Keratinocyte (primary cell): ENCODE measurements at regions not wholly inside any gene's neighbourhood (a gene's known extent, or its start where the extent isn't known, plus 50 kb on each side); places are given as distances from the start of the nearest gene placed in this dataset.

Experiments used
- DNase-seq: peaks from one replicate; pipeline ENCODE4 v3.0.0-alpha.2; 2011; ENCODE audit warnings: low read depth, missing footprints, low spot score
- FAIRE-seq: peaks from 2 replicates; lab custom pipeline; 2011; peaks lifted over from hg19 to GRCh38; lab: Jason Lieb, UNC
- H2AFZ ChIP-seq: 2 replicates; pipeline ENCODE4 v1.6.0; 2012; ENCODE audit warnings: low read length, control low read depth, inconsistent platforms; ENCODE audit not compliant: control insufficient read depth
- H3K27ac ChIP-seq: 2 replicates; pipeline ENCODE4 v1.5.1; 2011; ENCODE audit warnings: low read length; ENCODE audit not compliant: control insufficient read depth, insufficient read depth
- H3K27me3 ChIP-seq: 3 replicates; pipeline ENCODE4 v1.6.0; 2011; ENCODE audit warnings: low read length; ENCODE audit not compliant: control insufficient read depth, insufficient read depth; ENCODE audit errors: extremely low read depth
- H3K36me3 ChIP-seq, 2 experiments: 2 replicates in 1 of 2; 3 replicates in 1 of 2; pipeline ENCODE4 v1.5.1; 2011; ENCODE audit warnings: low read length in 2 of 2, mild to moderate bottlenecking in 1 of 2; ENCODE audit not compliant: control insufficient read depth in 2 of 2, insufficient read depth in 2 of 2; ENCODE audit errors: extremely low read depth in 1 of 2
- H3K4me1 ChIP-seq: 3 replicates; pipeline ENCODE4 v1.5.1; 2011; ENCODE audit warnings: low read length; ENCODE audit not compliant: control insufficient read depth, insufficient read depth; ENCODE audit errors: extremely low read depth
- H3K4me2 ChIP-seq: 3 replicates; pipeline ENCODE4 v1.6.0; 2011; ENCODE audit warnings: low read depth, low read length; ENCODE audit not compliant: control insufficient read depth, insufficient read depth; ENCODE audit errors: extremely low read depth
- H3K4me3 ChIP-seq, 3 experiments: fragments of 200-600 bp in 1 of 3; sonication (generic) in 1 of 3; 2 replicates in 2 of 3; 3 replicates in 1 of 3; pipeline ENCODE4 v1.5.1; 2011 to 2016; ENCODE audit warnings: low read length in 3 of 3, mild to moderate bottlenecking in 3 of 3, control low read depth in 2 of 3, inconsistent platforms in 1 of 3, low read depth in 1 of 3, mixed read lengths in 1 of 3, mixed run types in 1 of 3, moderate library complexity in 1 of 3; ENCODE audit not compliant: control insufficient read depth in 2 of 3, insufficient read depth in 2 of 3; ENCODE audit errors: extremely low read depth in 1 of 3
- H3K79me2 ChIP-seq: 2 replicates; pipeline ENCODE4 v1.6.0; 2012; ENCODE audit warnings: low read length; ENCODE audit not compliant: control insufficient read depth, insufficient read depth
- H3K9ac ChIP-seq: 3 replicates; pipeline ENCODE4 v1.6.0; 2011; ENCODE audit warnings: low read length; ENCODE audit not compliant: control insufficient read depth, insufficient read depth; ENCODE audit errors: extremely low read depth
- H3K9me1 ChIP-seq: 3 replicates; pipeline ENCODE4 v1.6.0; 2011; ENCODE audit warnings: low read length; ENCODE audit not compliant: control insufficient read depth, insufficient read depth; ENCODE audit errors: extremely low read depth
- H3K9me3 ChIP-seq: 2 replicates; pipeline ENCODE4 v1.5.1; 2012; ENCODE audit warnings: low read depth, low read length; ENCODE audit not compliant: control insufficient read depth
- H4K20me1 ChIP-seq: 3 replicates; pipeline ENCODE4 v1.6.0; 2011; ENCODE audit warnings: low read length; ENCODE audit not compliant: control insufficient read depth, insufficient read depth; ENCODE audit errors: extremely low read depth
- EZH2 ChIP-seq: IDR thresholded peaks from one replicate; pipeline ENCODE4 v1.6.1; 2012; ENCODE audit warnings: inconsistent platforms, mild to moderate bottlenecking, low read length, moderate library complexity
- dilution Hi-C: fragments of 300-500 bp; cut with MboI; formaldehyde crosslinking; loops from one replicate; pipeline ENCODE4 v1.7.0; 2020; ENCODE audit warnings: low sequenced_read_pairs; ENCODE audit not compliant: extremely low pct_ligation_motif_present
- TF ChIP-seq, protein P1 (sequence below), 3 experiments: IDR thresholded peaks in 1 of 3; conservative IDR thresholded peaks in 1 of 3; optimal IDR thresholded peaks in 1 of 3; 2 replicates in 2 of 3; 3 replicates in 1 of 3; pipeline versions ENCODE3 to v1.5.1; 2011; ENCODE audit warnings: low read length in 3 of 3, mild to moderate bottlenecking in 3 of 3, moderate library complexity in 2 of 3, control low read depth in 1 of 3, inconsistent platforms in 1 of 3; ENCODE audit not compliant: insufficient read depth in 2 of 3; ENCODE audit errors: extremely low read depth in 1 of 3

DNA sequence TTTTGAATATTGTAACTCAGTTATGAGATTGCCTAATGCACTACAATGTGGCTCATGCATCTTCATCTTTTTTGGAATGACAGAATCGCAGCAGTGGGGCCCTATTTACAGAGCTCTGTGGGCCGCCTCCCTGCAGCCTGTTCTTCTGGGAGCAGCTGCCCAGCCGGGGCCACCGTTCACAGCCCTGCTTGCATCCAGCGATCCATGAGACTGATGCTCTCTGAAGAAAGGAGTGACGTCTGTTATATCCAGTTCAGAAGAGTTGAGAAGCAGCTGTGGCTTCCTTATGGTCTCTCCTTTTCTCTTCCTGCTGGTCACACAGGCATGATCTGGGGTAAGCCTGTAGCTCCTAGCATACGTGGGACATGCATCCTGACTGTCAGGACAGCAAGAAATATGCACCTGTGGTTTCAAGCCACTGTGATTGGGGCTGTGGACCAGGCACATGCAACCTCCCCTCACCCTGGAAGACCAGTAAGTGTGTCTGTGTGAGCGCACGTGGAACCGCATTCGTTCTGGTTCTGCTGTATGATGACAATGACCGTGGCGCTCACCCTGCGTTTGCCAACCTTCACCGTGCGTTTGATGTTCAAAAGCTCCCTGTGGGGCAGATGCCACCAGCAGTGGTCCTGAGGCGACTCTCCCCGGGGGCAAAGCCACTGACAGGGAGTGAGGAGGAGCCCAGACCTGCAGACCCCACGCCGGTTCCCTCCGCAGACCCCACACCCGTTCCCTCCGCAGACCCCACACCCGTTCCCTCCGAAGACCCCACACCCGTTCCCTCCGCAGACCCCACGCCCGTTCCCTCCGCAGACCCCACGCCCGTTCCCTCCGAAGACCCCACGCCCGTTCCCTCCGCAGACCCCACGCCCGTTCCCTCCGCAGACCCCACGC is 189.8 kb downstream of the TMEM18 start:
- FAIRE-seq: no peak
- no peak for DNase-seq
- H3K79me2 ChIP-seq: no peaks in the 10 kb centered on the region
- H3K4me3 ChIP-seq: no peak overlapping the region
- H3K36me3 ChIP-seq: no peaks in the 10 kb centered on the region
- dilution Hi-C loops: no loop called here
- H3K9ac ChIP-seq: no peak overlapping the region
- H3K27ac ChIP-seq: no peak overlapping the region
- TF ChIP-seq EZH2: no peak
- TF ChIP-seq, protein P1, sequence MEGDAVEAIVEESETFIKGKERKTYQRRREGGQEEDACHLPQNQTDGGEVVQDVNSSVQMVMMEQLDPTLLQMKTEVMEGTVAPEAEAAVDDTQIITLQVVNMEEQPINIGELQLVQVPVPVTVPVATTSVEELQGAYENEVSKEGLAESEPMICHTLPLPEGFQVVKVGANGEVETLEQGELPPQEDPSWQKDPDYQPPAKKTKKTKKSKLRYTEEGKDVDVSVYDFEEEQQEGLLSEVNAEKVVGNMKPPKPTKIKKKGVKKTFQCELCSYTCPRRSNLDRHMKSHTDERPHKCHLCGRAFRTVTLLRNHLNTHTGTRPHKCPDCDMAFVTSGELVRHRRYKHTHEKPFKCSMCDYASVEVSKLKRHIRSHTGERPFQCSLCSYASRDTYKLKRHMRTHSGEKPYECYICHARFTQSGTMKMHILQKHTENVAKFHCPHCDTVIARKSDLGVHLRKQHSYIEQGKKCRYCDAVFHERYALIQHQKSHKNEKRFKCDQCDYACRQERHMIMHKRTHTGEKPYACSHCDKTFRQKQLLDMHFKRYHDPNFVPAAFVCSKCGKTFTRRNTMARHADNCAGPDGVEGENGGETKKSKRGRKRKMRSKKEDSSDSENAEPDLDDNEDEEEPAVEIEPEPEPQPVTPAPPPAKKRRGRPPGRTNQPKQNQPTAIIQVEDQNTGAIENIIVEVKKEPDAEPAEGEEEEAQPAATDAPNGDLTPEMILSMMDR (optimal IDR thresholded peaks at IDR 0.05 in 1 of 3, IDR thresholded peaks at IDR 0.05 in 1 of 3, conservative IDR thresholded peaks at IDR 0.05 in 1 of 3; ENCODE audit: extremely low read depth in 1 of 3, insufficient read depth in 2 of 3, low read length in 3 of 3): no peak
- no peaks in the 10 kb centered on the region for H3K27me3 ChIP-seq
- no peaks in the 10 kb centered on the region for H3K4me1 ChIP-seq
- H3K9me3 ChIP-seq: no peaks in the 10 kb centered on the region
- no peaks in the 10 kb centered on the region for H3K9me1 ChIP-seq
- no peak overlapping the region for H2AFZ ChIP-seq
- H3K4me2 ChIP-seq: no peak overlapping the region
- no peaks in the 10 kb centered on the region for H4K20me1 ChIP-seq

DNA sequence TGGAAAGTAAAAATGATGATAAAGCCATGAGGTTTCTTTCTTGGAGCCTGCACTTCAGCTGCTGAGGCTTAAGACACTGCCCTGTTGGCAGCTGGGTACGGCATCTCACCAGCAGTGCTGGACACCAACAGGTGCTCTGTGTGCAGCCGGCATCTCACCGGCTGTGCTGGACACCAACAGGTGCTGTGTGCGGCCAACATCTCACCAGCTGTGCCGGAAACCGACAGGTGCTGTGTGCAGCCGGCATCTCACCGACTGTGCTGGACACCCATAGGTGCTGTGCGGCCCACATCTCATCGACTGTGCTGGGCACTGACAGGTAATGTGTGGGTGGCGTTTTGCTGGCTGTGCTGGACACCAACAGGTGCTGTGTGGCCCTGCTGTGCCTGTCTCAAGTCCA is 190.8 kb downstream of the TMEM18 start:
- dilution Hi-C loops: no loop called here
- no peaks in the 10 kb centered on the region for H3K27me3 ChIP-seq

More for the DNA sequence above, 190.8 kb downstream of the TMEM18 start:
- Histone ChIP-seq H2AFZ (no peak overlapping the region), H3K4me3 (no peak overlapping the region), H3K4me1 (no peaks in the 10 kb centered on the region), H3K9me3 (no peaks in the 10 kb centered on the region), H4K20me1 (no peaks in the 10 kb centered on the region), H3K9ac (no peak overlapping the region), H3K36me3 (no peaks in the 10 kb centered on the region), H3K4me2 (no peak overlapping the region), H3K9me1 (no peaks in the 10 kb centered on the region), H3K27ac (no peak overlapping the region), H3K79me2 (no peaks in the 10 kb centered on the region)
- no peak for FAIRE-seq
- no peak for DNase-seq
- TF ChIP-seq EZH2: no peak
- TF ChIP-seq, protein P1 (optimal IDR thresholded peaks at IDR 0.05 in 1 of 3, IDR thresholded peaks at IDR 0.05 in 1 of 3, conservative IDR thresholded peaks at IDR 0.05 in 1 of 3; ENCODE audit: extremely low read depth in 1 of 3, insufficient read depth in 2 of 3, low read length in 3 of 3): no peak
